Activated T-helper 1 cell treated with anti-CD3 and anti-CD28 coated beads, Interleukin-12 subunit alpha, Interleukin-12 subunit beta, Interleukin-2, Interleukin-4 antibody, amounts not matched to agents 30 ng/mL and 10 ng/mL and 1 ng/mL, durations not matched to agents 14 hours and 24 hours and 36 hours (primary cell): ENCODE measurements at regions not wholly inside any gene's neighbourhood (a gene's known extent, or its start where the extent isn't known, plus 50 kb on each side); places are given as distances from the start of the nearest gene placed in this dataset.
"Not testable (repeated sequence)": the region's sequence is repeated elsewhere in the genome, so short reads cannot be mapped to it uniquely, and the experiment has no call there.

Source experiments
- DNase-seq: peaks from one replicate; pipeline ENCODE4 v3.0.0; 2021; ENCODE audit warnings: low spot score
- H3K27ac Mint-ChIP-seq: one replicate; pipeline ENCODE4 v1.8.0; 2021; ENCODE audit warnings: mild to moderate bottlenecking, mixed read lengths
- H3K27me3 Mint-ChIP-seq: one replicate; pipeline ENCODE4 v1.8.0; 2022; ENCODE audit warnings: mild to moderate bottlenecking, moderate library complexity, mixed read lengths; ENCODE audit not compliant: insufficient read depth
- H3K36me3 Mint-ChIP-seq: one replicate; pipeline ENCODE4 v1.8.0; 2021; ENCODE audit warnings: low read depth, mixed read lengths
- H3K4me1 Mint-ChIP-seq: one replicate; pipeline ENCODE4 v1.8.0; 2021; ENCODE audit warnings: low read depth, mixed read lengths
- H3K4me3 Mint-ChIP-seq: one replicate; pipeline ENCODE4 v1.8.0; 2021; ENCODE audit warnings: mild to moderate bottlenecking, moderate library complexity, mixed read lengths
- H3K9me3 Mint-ChIP-seq: one replicate; pipeline ENCODE4 v1.8.0; 2021; ENCODE audit warnings: mixed read lengths
- intact Hi-C: fragments of 100-400 bp; cut with micrococcal nuclease; formaldehyde crosslinking; loops from one replicate; pipeline ENCODE4 v1.15.1; 2024

DNA sequence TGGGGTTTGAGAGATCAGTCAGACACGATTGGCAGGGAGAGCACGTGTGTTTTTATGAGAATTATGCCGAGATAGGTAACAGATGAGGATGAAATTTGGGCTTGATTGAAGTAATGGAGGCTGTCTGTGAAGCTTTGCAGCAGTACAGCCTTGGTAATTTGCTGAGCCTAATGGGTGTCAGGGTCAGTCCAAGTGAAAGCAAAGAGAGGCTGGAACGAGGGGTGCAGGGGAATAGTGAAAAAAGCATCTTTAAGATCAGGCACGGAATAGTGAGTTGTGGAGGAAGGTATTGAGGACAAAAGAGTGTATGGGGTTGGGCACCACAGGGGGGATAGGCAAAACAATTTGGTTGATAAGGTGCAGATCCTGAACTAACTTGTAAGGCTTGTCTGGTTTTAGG is 116.4 kb downstream of the TLR5 start:
- not testable (repeated sequence) for H3K9me3 Mint-ChIP-seq

DNA sequence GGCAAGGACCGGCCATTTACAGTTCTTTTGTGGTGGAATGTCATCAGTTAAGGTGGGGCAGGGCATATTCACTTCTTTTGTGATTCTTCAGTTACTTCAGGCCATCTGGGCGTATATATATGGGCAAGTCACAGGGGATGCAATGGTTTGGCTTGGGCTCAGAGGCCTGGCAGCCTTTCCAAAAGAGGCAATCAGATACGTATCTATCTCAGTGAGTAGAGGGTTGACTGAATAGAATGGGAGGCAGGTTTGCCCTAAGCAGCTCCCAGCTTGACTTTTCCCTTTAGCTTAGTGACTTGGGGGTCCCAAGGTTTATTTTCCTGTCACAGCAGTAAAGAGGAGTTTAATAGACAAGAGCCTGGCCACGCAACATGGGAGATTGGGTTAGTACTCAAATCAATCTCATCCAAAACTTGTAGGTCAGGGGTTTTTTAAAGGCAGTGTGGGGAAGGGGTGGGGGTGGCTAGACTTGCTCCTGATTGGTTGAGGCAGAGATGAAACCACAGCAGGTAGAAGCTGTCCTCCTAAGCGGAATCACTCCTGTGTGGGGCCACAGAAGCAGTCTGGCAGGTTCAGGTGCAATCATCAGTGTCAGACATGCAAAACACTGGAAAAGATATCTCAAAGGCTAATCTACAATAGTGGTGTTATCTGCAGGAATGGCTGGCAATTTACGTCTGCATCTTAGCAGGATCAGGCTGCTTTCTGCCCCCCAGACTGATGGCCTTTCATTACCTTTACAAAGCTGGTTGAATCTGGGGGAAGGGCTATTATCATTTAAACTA is 112.9 kb downstream of the TLR5 start:
- peaks cover 5% of the 10 kb centered on the region for H3K27me3 Mint-ChIP-seq

More for the DNA sequence above, 116.4 kb downstream of the TLR5 start:
- intact Hi-C loops, DNase-seq, H3K27me3 Mint-ChIP-seq, H3K4me3 Mint-ChIP-seq, H3K36me3 Mint-ChIP-seq, H3K27ac Mint-ChIP-seq, H3K4me1 Mint-ChIP-seq: not testable (repeated sequence)

DNA sequence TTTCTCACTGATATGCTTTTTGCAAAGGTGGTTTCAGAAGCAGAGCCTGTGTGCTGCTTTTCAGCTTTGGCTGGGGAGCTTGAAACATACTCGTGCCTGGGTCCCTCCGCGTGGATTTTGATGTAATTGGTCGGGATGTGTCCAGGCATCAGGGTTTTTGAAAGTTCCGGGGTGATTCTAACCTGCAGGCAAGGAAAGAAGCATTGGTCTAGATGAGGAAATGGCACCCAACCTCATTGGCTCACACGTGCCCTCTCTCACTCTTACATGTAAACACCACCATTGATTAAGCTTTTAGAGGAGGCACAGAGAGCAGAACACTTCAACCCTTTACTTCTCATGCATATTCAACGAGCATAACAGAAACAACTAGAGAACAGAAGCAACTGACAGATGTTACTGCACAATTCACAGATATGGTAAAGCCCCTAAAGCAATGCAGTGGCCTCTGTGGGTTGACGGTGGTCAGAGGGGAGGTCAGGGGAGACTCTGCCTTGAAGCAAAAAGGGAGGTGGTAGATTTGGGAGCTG is 112.1 kb downstream of the TLR5 start:
- Mint-ChIP-seq H3K4me3 (no peak overlapping the region), H3K9me3 (no peaks in the 10 kb centered on the region), H3K36me3 (no peaks in the 10 kb centered on the region), H3K27me3 (peaks cover 5% of the 10 kb centered on the region), H3K4me1 (no peaks in the 10 kb centered on the region), H3K27ac (no peak overlapping the region)
- DNase-seq, result no peak
- intact Hi-C loops, result no loop called here

More for the DNA sequence above, 112.9 kb downstream of the TLR5 start:
- Mint-ChIP-seq H3K4me1 (no peaks in the 10 kb centered on the region), H3K4me3 (no peak overlapping the region), H3K27ac (no peak overlapping the region), H3K9me3 (no peaks in the 10 kb centered on the region), H3K36me3 (no peaks in the 10 kb centered on the region)
- no peak for DNase-seq
- intact Hi-C loops, result no loop called here

DNA sequence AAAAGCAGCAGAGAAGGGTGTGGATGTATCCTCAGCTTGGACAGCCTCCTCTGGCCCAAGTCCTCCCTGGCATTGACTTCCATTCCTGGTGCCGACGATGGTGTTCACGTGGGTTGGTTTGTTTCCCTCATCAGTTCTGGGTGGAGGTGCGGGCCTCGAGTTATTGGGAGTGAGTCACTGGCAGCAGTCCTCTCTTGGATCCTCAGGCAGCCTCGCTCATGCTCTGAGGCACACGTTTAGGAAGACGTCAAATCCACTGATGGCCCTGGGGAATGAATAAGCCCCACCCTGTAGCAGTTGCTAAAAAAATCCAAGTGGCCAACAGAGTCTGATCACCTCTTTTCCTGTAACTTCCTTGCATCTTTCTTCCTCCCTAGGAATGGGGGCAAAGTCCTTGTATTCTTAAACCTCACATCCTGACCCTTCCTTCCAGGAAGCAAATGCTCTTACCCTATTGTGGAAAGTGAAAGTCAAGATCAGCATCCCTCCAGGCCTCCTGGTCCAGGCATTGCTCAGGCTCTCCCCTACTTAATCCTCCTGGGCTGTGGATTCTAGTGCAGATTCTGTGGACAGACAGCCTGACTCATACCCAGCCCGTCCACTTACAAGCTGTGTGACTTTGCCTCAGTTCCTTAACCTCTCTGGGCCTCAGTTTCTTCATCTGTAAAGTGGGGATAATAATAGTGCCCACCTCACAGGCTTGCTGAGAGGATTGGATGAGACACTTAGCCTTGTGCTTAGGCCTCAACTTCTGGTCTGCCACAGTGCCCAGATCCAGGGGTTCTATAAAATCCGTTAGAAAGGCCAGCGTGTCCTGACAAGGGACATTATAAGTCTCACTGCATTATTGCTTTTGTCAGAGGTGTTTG is 111.1 kb downstream of the TLR5 start:
- no peak overlapping the region for H3K27ac Mint-ChIP-seq
- no peak for DNase-seq
- no peaks in the 10 kb centered on the region for H3K9me3 Mint-ChIP-seq
- H3K4me1 Mint-ChIP-seq, result no peaks in the 10 kb centered on the region
- H3K36me3 Mint-ChIP-seq, result no peaks in the 10 kb centered on the region
- no peak overlapping the region for H3K4me3 Mint-ChIP-seq
- intact Hi-C loops, result no loop called here
- peaks cover 5% of the 10 kb centered on the region for H3K27me3 Mint-ChIP-seq

DNA sequence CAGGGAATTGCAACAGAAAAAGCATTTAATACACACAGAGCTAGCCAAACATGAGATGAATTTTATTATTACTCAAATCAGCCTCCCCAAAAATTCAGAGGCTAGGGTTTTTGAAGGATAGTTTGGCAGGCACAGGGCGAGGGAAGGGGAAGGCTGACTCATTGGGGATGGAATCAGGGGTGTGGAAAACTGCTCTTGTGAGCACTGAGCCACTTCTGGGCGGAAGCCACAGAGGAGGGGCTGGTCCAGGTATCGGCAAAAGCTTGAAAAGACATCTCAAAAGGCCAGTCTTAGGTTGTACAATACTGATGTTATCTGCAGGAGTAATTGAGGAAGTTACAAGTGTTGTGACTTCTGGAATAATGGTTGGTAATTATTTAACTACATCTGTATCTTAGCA is 109.4 kb downstream of the TLR5 start:
- H3K4me3 Mint-ChIP-seq, result no peak overlapping the region
- intact Hi-C loops, result no loop called here
- no peaks in the 10 kb centered on the region for H3K36me3 Mint-ChIP-seq
- H3K4me1 Mint-ChIP-seq, result no peaks in the 10 kb centered on the region
- no peak overlapping the region for H3K27ac Mint-ChIP-seq
- H3K27me3 Mint-ChIP-seq, result peaks cover 5% of the 10 kb centered on the region
- no peaks in the 10 kb centered on the region for H3K9me3 Mint-ChIP-seq
- no peak for DNase-seq

DNA sequence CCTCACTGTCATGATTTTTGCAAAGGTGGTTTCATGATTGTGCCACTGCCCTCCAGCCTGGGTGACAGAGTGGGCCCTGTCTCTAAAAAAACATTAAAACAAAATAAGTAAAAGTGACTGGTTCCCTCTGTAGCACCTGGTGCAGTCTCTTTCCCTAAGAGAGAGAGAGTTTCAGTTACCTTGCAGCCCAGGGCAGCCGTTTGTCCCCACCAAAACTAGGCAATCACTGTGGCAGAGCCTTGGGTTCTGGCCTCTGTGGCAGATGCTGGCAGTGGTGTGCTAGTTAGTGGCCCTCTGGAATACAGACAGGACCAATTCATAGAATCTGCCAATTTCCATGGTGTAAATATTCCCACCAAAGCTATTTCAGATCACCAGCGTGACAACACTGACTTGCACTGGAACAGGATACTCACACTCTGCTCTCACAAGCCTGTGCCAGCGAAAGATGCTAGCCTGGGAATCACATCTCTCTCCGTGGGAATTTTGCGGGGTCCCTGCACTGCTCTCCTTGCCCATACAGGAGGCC is 108.7 kb downstream of the TLR5 start:
- Mint-ChIP-seq H3K27ac (no peak overlapping the region), H3K27me3 (peaks cover 5% of the 10 kb centered on the region), H3K4me3 (no peak overlapping the region), H3K9me3 (no peaks in the 10 kb centered on the region), H3K4me1 (no peaks in the 10 kb centered on the region), H3K36me3 (no peaks in the 10 kb centered on the region)
- DNase-seq, result no peak
- intact Hi-C loops, result no loop called here

DNA sequence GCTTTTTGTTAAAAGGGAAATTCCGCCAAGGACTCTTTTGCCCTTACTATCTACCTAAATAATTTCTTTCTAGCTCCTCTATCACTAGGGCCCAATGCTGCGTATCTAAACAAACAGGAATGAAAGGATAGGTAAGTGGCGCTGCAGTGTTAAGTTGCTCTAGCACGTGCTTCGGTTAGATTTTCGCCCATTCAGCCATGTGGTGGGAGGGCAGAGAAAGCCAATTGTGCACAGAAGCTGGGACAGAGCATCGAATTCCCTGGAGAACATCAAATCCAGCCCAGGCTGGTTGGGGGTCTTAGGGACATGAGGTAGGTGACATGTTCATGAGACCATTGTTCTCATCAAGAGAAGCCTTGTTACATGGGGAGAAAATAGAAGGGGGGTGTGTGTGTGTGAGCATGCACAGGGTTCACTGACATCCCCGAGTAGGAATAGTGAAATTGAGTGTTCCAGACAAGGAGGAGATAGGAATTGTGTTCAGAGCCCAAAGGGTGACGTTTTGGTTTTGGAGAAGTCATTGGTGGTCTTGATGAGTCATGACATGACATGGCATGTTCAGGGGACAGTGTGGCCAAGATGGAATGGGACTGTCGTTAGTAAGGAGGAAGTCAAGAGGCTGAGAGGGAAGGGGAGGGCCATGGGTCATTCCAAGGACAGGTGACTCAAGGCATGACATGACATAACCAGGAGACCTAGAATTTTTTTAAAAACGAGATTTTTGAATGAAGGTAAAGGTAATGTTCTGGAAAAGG is 107.1 kb downstream of the TLR5 start:
- DNase-seq, result no peak
- intact Hi-C loops, result no loop called here
- H3K36me3 Mint-ChIP-seq, result no peaks in the 10 kb centered on the region
- H3K9me3 Mint-ChIP-seq, result no peaks in the 10 kb centered on the region
- H3K27me3 Mint-ChIP-seq, result peaks cover 8% of the 10 kb centered on the region
- no peak overlapping the region for H3K27ac Mint-ChIP-seq
- H3K4me3 Mint-ChIP-seq, result no peak overlapping the region
- H3K4me1 Mint-ChIP-seq, result no peaks in the 10 kb centered on the region

DNA sequence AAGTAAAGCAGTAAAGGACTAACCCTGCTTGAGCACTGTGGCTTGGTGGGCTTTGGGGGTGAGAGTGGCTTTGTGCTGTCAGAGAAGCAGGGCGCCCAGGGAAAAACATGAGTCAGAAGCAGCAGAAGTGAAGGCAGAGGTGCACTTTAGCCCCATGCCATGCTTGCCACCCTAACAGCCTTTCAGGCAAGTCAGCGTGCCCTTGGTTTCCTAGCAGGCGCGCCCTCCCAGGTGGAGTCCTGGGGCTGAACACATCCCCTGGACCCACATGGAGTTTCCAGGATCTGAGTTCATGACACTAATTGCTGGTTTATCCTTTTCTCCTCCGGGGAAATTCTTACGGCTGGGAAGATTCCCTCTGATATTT is 106.6 kb downstream of the TLR5 start:
- H3K9me3 Mint-ChIP-seq, result no peaks in the 10 kb centered on the region
- H3K27me3 Mint-ChIP-seq, result peaks cover 13% of the 10 kb centered on the region
- H3K27ac Mint-ChIP-seq, result no peak overlapping the region
- DNase-seq, result no peak
- H3K4me1 Mint-ChIP-seq, result no peaks in the 10 kb centered on the region
- intact Hi-C loops, result no loop called here
- H3K4me3 Mint-ChIP-seq, result no peak overlapping the region
- H3K36me3 Mint-ChIP-seq, result no peaks in the 10 kb centered on the region

DNA sequence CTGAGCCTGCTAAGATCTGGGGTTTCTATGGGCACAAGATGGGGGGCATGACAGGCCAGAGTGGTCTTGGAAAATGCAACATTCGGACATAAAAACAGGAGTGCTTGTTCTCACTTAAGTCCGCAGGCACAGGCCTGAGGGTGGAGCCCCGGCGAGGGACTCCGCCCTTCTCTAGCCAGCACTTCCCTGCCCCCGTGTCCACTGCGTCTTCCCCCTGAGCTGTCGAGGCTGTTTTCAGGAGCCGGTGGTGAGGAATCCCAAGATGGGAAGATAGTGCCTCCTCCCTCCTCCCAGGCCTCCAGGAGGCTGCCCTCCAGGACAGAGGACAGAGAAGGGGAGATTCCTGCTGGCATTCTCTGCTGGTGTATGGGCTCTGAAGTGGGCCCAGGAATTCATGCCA is 105.2 kb downstream of the TLR5 start:
- H3K4me3 Mint-ChIP-seq, result no peak overlapping the region

DNA sequence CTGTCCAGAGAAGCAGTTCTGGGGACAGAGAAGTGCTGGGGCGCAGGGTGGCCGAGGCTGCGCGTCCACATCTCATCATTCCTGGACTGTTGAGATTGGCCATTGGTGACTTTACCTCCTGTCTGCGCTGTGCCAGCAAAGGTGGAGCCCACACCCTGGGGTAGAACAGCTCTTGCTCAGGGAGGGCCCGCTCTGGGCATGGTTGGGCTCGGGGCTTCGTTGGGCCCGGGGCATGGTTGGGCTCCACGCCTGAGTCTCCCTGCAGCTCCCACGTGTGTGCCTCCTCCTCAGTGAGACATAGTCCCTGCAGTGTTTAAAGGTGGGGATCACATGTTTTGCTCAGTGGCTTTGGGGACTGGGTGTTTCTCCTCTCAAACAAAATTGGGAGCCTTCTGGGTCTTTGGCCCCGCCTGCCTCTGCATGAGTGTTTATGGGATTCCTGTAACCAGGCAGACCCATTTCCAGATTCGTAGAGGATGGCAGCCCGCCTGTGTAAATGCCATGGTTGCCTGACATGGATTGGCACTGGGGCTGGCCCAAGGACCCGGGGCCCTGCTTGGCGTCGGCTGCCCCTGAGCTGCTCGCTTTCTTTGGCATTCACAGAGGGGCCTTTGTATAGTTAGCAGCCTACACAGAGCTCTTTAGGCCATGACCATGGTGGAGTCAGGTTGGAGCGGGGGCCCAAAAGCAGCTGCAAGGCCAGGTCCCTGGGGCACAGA is 104.6 kb downstream of the TLR5 start:
- no peak for DNase-seq
- Mint-ChIP-seq H3K27me3 (peaks cover 18% of the 10 kb centered on the region), H3K36me3 (no peaks in the 10 kb centered on the region), H3K4me3 (no peak overlapping the region), H3K9me3 (no peaks in the 10 kb centered on the region), H3K4me1 (no peaks in the 10 kb centered on the region), H3K27ac (no peak overlapping the region)
- intact Hi-C loops, result no loop called here

More for the DNA sequence above, 105.2 kb downstream of the TLR5 start:
- no peak for DNase-seq
- Mint-ChIP-seq H3K27me3 (peaks cover 18% of the 10 kb centered on the region), H3K9me3 (no peaks in the 10 kb centered on the region), H3K36me3 (no peaks in the 10 kb centered on the region), H3K4me1 (no peaks in the 10 kb centered on the region), H3K27ac (no peak overlapping the region)
- intact Hi-C loops, result no loop called here

DNA sequence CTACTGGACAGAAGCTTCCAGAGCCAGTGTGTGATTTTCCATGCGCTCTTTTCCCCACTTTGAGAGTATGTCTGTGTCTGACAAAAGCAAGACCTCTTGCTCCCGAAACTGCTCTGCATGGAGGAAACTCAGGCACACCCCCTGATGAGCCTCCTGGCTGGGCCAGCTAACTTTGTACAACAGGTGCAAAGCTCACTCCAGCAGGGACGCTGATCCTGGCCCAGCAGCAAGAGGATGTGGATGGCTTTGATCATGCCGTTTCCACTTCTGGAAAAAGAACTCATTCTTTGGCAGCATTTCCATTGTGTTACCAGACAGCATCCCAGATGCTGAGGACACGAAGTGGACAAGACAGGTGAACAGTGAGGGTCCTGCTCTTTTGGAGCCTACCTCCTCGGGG is 103.1 kb downstream of the TLR5 start:
- intact Hi-C loops, result no loop called here
- Mint-ChIP-seq H3K27me3 (peaks cover 18% of the 10 kb centered on the region), H3K4me1 (no peaks in the 10 kb centered on the region), H3K27ac (no peak overlapping the region), H3K36me3 (no peaks in the 10 kb centered on the region), H3K9me3 (no peaks in the 10 kb centered on the region), H3K4me3 (no peak overlapping the region)
- no peak for DNase-seq

DNA sequence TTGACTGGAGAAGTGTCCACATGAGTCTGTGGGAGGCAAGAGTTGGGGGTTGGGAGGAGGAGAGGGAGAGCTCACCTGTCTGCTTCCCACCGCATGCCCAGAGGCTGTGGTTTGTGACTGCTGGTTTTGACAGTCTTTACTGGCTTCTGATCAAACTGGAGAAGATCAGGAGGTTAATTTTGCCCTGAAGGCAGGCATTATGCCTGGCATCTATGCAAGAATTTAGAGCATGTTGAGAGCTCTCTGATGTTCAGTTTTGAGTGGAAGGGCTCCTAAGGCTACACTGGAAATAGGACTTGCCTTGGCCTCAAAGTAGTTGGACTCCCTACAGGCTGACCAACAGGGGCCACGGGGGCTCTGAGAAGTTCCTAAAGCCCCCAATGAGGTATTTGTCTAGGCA is 101.6 kb downstream of the TLR5 start:
- no peak for DNase-seq
- Mint-ChIP-seq H3K4me3 (no peak overlapping the region), H3K27me3 (peaks cover 15% of the 10 kb centered on the region), H3K36me3 (no peaks in the 10 kb centered on the region), H3K9me3 (no peaks in the 10 kb centered on the region), H3K27ac (no peak overlapping the region), H3K4me1 (no peaks in the 10 kb centered on the region)
- intact Hi-C loops, result no loop called here
